Stimulated activated CD8-positive, alpha-beta memory T cell treated with anti-CD3 and anti-CD28 coated beads, Interleukin-15, amount 100 ng/mL, for 48 hours (primary cell): ENCODE measurements at regions not wholly inside any gene's neighbourhood (a gene's known extent, or its start where the extent isn't known, plus 50 kb on each side); places are given as distances from the start of the nearest gene placed in this dataset.

Experiments
- DNase-seq, 2 donors: peaks; one replicate each; pipeline ENCODE4 v3.0.0-alpha.2; 2020; ENCODE audit warnings: low read depth in 2 of 2

DNA sequence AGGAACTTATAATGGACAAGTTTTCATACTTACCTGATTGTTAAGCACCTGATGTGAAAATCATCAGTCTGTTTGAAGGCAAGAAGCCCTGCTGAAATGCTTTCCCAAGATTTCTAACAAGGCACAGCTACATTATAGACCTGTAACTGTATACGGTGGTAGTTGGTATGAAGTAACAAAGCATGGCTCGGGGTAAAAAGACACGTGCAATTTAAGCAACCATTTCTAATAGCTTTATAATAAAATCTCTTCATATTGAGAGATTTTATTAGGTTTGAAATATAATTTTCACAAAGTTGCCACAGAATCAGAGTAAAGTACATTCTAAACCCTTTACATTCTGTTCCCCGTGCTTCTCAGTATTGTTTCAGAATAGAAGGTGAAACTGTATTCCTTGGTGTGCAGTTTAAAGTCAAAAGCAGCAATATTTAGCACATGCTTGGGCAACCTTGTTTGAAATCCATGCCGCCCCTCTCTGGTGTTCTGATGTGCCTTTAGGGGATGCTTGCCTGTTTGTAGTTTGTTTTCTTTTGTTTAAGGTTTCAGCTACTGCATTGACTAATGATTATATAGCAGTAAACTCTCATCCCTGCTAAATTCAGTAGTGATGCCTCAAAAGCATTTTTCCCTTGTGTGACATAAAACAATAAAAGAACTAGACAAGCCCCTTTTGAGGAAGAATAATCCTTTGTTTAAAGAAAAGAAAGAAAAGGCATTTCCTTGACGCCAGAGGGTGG is 125.2 kb upstream of the OBI1 start:
- DNase-seq = no peak

- no peak for DNase-seq
Measured at GRCh38 chr13:78780708-78781107, 121.8 kb upstream of the OBI1 start.

DNA sequence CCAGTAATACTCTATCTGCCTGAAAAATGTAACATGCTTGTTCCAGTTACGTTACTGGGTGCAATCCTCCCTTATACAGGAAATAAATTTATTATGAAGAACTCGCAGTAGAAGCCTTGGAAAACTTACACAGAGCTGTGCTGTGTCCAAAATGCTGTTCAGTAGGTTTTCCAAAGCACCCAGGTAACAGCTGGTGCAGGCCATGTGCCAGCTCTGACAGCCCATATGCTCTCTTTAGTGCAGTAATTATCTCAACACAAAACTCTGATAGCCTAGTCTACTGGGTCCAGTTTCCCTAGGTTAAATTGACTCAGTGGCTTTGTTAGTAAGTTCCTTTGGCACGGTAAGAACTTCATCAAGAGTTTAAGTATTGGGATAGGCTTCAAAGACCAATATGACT is 120.7 kb upstream of the OBI1 start:
- DNase-seq = no peak

DNA sequence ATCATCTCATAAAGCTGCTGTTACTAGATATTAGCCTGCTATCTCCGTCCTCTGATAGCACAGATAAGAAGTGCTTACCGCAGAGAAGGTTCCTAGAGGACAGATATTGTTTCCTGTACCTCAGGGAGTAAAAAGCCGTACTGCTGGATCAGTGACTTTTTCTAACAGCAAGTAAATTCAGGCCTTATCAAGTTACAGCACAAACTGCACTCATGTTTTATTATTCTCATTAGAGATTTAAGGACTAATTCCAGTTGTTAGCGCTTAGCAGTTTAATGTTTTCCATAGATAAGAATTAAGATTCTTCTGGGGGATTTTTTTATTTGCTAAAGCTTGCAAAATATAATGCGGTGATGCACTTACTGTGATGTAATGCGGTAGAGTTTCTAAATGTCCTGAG is 119.0 kb upstream of the OBI1 start:
- DNase-seq = no peak

DNA sequence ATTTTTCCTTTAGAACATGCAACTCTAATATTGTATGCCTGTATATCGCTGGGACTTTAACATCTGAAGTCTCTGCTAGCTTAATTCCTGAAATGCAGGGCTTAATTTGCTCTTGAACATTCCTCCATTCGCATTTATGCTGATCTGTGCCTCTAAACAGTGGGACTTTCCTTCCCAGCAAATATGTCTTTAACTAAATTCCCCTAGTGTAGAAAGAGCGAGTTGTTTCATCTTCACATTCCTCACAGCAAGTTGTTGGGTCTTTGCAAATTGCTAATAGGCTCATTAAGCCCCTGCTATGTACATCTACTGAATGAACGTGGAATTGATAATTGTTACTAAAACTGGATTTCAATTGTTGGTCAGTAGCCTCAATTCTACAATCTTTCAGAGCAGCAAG is 118.4 kb upstream of the OBI1 start:
- DNase-seq = no peak

DNA sequence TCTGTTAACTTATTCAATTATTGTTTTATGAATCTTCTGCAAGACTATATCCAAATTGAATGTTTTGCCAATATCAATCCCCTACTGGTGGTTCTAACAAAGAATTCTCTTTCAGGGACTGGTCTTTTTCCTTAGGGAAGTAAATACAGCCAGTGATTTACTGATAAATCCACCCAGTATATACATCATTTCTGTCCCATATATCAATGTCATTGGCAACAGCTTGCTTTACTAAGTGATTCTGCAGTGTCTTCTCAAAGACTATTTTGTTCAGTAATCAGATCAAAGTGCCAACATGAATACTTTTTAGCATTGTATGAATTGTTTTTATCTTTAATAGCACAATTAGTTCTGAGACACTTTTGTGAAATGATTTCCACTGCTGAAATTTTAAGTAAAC is 114.0 kb upstream of the OBI1 start:
- no peak for DNase-seq

DNA sequence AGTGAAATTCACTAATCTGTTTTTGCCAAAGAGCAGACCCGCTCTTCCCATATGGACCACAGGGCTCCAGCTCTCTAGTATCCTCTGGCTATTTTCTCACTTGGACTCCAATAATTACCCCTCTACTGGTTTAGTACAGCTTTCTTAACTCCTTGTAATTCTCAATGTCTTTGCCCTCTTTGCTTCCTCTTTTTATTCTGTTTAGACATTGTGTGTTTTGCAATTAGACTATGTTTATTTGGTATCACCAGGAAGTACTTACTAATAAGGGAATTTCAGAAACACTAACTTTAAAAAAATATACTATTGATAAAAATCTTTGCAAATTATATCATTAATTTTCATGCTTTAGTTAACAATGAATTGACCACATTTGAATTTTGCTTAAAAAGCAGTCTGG is 111.6 kb upstream of the OBI1 start:
- DNase-seq = no peak

DNA sequence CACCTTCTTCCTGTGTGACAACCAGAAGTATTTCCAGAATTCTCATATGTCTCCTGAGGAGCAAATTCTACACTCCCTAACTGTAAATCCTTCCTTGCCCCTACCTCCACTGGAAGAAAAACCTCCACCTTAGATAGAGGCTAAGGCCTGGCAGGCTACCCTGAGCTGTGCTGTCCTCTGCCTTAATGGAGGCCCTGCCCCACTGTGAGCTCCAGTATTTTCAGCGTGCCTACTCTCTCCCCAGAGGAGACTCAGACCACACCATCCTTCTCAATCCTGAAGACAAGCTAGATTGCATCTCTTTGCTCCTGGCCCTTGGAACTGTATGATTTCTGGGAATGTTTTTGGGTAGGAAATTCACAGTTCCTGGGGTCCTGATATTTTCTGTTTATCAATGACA is 110.0 kb upstream of the OBI1 start:
- DNase-seq = no peak

- DNase-seq = no peak
Measured at GRCh38 chr13:78764665-78765064, 105.7 kb upstream of the OBI1 start.

DNA sequence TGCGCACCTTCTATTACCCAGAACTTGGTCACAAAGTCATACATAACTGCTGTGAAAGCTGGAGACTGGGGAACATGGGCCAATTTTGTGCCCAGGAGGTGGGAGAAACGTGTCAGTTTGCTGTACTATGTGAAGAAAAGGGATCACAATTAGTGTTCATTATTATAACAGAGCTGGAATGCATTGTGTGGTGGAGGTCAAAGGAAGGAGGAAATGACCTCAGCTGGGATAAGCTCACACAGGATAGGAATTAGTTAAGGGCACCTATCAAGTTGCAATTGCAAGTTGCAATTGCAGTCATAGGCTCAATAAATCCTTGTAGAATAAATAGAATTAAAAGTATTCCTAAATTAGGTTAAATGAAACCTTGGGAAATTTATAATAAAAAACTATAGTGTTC is 103.9 kb upstream of the OBI1 start:
- DNase-seq = no peak

GRCh38 chr13:78759704-78760103 is 100.7 kb upstream of the OBI1 start:
- DNase-seq = no peak

GRCh38 chr13:78758549-78758948 is 99.6 kb upstream of the OBI1 start:
- DNase-seq = no peak

DNA sequence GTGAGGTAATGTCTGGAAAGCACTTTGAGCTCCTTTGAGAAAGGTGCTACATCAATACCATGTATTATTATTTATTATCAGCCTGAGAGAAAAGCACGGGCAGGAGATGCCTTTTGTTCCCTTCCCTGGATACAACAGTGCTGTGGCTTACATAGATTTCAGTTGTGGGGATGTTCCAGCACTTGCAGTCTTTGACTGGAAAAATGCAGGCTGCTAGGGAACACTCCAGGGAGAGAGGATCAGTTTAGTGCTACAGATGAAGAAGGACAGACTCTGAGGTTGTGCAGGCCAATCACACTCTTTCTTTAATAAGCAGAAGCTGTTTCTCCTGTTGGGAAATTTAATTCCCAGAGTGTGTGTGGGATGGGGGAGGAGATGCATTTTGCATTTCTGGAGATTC is 94.5 kb upstream of the OBI1 start:
- DNase-seq = no peak

DNA sequence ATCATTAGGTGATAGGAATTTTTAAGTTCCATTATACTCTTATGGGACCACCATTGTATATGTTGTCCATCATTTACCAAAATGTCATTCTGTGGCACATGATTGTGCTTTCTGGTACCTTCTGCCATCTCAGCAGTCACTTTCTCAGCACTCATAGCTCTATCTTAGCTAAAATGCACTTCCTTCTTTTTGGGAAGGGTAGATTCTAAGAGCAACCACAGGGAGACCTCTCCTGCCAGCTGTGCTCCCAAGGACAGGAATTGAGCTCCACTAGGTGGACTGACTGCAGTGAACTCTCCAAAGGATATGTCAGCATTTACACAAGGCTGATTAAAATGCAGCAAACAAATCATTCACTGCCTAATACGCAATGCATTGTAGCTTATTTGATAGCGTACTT is 91.8 kb upstream of the OBI1 start:
- no peak for DNase-seq

GRCh38 chr13:78743973-78744372 is 85.0 kb upstream of the OBI1 start:
- no peak for DNase-seq

GRCh38 chr13:78742659-78743058 is 83.7 kb upstream of the OBI1 start:
- no peak for DNase-seq

DNA sequence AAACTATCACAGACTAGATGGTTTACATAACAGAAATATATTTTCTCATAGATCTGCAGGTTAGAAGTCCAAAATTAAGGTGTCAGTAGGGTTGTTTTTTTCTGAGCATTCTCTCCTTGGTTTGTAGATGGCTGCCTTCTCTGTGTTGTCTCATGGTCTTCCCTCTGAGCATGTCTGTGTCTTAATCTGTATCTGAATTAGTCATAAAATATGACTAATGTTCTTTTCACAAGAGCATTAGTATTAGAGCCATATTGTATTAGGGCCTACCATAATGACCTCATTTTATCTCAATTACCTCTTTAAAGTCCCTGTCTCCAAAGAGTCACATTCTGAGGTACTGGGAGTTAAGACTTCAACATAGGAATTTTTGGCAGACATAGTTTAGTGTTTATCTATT is 77.2 kb upstream of the OBI1 start:
- DNase-seq = no peak

DNA sequence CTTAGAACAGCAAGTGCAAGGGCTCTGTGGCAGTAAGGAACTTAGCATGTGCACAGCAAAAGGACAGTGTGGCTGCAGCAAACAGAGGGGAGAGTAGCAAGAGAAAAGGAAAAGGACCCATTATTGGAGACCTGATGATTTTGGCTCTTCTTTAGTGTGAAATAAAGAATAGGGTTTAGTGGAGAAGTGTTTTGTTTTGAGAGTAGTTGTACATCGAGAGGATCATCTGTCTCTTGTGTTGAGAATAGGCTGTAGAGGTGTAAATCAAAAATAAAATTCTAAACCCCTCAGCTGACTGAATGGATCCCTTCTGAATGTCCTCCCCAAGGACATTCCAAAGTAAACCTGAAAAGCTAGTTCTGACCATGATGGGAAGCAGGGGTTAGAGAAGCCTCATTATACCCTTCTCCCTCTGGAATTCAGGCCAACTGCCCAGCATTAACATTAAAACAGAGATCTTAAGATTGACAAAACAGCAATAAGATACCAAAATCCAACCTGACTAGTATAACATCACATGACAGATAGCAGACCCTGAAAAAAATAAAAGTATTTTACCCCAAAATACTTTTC is 73.6 kb upstream of the OBI1 start:
- DNase-seq = no peak

DNA sequence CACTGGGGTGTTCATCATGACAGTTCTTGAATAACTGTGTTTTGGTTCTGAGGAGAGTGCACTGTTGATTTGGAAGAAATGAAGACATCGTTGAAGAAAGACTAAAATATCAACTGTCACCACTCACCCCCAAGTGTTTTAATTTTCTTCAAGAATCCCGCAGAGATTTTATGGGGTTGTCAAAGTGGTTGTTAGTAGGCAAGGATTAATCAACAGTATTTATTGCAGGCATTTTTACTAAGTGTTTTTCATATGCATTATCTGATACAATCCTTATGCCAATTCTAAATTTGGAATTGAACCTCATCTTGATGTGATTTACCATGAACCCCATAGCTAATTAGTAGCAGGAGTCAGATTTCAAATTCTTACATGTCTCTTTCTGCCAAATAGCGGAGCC is 63.7 kb upstream of the OBI1 start:
- no peak for DNase-seq

DNA sequence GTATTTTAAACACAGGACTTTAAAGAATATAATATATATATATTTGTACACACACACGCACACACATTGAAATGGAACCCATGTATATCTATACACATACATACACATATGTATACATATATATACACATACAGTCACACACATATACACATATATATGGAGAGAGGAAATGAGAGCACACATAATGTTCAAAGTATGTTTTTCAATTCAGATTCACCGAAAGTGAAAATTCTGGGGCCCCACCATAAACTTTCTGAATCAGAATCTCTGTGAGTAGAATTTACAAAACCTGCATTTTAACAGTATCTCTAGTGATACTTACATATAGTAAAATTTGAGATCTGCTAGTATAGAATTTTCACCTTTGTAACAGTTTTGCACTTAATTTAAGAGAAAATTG is 60.4 kb upstream of the OBI1 start:
- no peak for DNase-seq

- no peak for DNase-seq
Measured at GRCh38 chr13:78714717-78715116, 55.8 kb upstream of the OBI1 start.

DNA sequence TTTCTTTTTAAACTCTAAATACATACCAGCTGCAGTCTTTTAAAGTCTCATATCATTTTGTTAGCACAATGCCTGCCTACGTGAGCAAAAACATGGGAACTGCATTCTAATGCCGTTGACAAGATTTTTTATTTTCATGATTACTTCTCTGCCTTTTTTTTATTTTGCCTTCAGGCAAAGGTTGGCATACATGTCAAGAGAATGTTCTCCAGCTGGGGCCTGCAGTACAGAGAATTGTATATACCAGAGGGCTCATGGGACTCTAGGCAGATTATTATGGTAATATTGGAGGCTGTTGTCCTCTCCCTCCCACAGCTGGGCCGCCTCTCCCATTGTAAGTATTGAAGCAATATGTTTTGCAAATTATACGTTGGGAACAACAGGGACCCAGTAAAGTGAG is 53.9 kb upstream of the OBI1 start:
- no peak for DNase-seq

DNA sequence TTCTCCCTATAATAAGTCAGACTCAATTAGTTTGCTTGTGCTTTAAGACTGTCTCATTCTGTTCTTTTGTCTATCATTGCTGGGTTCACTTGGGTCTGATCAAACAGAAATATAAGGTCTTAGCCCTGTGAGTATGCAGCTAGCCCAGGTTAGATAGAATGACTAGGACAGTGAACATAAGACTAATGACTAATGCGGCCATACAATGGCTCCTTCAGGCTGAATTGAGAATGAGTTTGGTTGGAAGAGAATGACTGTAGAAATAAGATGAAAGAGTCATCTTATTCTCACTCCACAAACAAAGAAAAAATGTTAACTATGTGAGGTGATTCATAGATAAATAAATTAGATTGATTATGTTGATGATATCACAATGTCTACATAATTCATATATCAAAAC is 50.1 kb upstream of the OBI1 start:
- DNase-seq = no peak
